GM23248 (cell line): ENCODE measurements at regions not wholly inside any gene's neighbourhood (a gene's known extent, or its start where the extent isn't known, plus 50 kb on each side); places are given as distances from the start of the nearest gene placed in this dataset.

Experiments
- EZH2 ChIP-seq: fragments of 200-600 bp; sonication (generic); IDR thresholded peaks from 2 replicates; pipeline ENCODE4 v1.6.1; 2018; ENCODE audit warnings: antibody characterized with exemption, mild to moderate bottlenecking; ENCODE audit not compliant: insufficient read depth, poor library complexity, severe bottlenecking
- EZH2phosphoT487 ChIP-seq: fragments of 200-600 bp; sonication (generic); IDR thresholded peaks from 2 replicates; pipeline ENCODE4 v1.6.1; 2018; ENCODE audit warnings: antibody characterized with exemption, moderate library complexity, mild to moderate bottlenecking, low read depth; ENCODE audit not compliant: insufficient read depth

- TF ChIP-seq EZH2 (no peak), EZH2phosphoT487 (no peak)
Measured at GRCh38 chr9:86626802-86627201, 272.6 kb upstream of the TUT7 start.
